HG02759 (cell line): ENCODE measurements at regions not wholly inside any gene's neighbourhood (a gene's known extent, or its start where the extent isn't known, plus 50 kb on each side); places are given as distances from the start of the nearest gene placed in this dataset.
A peak's percentile ranks its signal among the peaks of the same experiment; 100 is the strongest.
"Not testable (repeated sequence)": the region's sequence is repeated elsewhere in the genome, so short reads cannot be mapped to it uniquely, and the experiment has no call there.

ENCODE experiments used
- ATAC-seq: cut with Tn5 transposase; IDR thresholded peaks from one replicate; pipeline ENCODE4 v1.9.1; 2021; ENCODE audit warnings: mild to moderate bottlenecking, moderate library complexity; ENCODE audit not compliant: unreplicated experiment

DNA sequence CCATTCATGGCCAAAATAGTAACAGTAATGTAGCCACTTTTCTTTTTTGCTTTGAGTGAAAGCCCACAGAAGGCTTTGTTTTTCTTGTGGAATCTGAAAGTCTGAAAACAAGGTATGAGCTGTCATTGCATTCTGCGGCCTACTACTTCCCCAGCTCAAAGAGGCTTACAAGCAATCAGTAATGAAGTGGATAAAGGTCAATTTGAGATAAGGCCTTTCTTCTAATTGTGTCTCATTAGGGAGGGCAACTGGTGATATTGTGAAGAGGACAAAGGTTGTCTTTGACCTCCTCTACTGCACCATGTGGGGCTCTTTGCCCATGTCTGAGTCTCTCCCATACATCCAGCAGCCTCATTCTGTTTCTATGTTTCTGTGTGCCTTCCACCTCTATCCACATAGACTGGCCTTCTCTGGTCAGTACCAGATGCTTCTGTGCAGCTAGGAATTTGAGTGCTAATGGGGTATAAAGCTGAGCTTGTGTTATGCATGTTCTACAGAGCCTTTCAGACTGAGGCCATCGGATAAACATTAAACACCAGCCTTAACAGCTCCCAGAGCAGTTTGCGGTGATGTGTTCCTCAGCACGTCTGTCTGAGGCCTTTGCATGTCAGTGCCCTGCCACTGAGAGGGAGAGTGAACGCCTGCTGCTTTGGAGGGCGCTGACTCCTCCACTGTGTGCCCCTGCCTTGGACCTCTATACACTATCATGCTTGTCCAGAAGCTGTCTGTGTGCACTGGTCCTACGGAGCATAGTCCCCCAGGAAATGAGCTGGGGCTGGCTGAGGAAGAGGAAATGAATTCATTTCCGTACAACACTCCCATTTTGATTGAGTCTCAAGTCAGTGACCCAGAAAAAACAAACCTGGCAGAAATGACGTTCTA is 80.2 kb downstream of the SH2D1A start:
- no peak for ATAC-seq

- no peak for ATAC-seq
Measured at GRCh38 chrX:124433186-124433585, 86.8 kb downstream of the SH2D1A start.

DNA sequence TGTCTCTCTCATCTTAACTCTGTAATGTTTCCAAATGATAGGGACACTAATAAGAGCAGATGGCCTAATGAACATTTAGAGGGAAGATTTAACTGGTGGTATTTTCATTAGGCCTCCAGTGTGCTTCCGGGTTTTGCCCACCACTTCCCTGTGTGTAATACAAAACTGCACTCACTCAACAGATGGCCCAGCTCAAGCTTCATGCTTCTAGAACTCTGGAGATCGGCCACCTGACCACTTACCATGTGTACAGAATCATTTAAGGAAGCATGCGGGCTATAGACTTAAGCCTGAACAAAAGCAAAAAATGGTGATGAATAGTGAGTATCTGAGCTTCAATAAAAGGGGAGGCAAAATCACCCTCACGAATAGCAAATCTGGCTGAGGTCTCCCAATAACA is 89.3 kb downstream of the SH2D1A start:
- ATAC-seq: no peak

- ATAC-seq: no peak
Measured at GRCh38 chrX:124440695-124441094, 94.3 kb downstream of the SH2D1A start.

DNA sequence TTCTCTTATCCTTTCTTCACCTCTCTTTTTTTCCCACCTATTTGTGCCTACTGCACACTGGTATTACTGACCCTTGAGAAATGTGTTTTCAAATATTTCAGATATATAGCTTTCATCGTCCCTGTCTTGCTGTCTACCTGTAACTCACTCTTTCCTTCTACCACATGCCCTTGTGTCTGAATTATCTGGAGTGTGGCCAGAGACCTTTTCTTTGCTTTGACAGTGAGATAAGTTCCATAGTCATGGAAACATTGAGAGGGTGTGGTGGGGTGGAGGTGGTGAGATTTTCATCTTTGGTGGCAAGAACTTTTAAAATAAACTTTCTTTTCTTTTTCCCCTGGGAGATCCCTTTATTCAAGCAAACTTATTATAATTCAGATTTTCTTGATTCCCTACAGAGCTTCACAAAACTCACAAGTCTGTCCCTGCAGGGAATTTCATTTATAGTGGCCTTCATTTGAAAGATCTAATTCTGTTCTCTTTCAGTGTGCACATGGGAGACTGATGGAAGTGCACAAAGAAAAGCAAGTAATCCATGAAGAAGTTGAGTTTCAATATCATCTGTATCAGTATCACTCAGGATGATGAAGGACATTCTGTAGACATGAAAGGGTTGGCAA is 95.7 kb downstream of the SH2D1A start:
- ATAC-seq: no peak

- no peak for ATAC-seq
Measured at GRCh38 chrX:124455966-124456365, 109.6 kb downstream of the SH2D1A start.

GRCh38 chrX:124459851-124460250 is 113.5 kb downstream of the SH2D1A start:
- ATAC-seq: not testable (repeated sequence)

DNA sequence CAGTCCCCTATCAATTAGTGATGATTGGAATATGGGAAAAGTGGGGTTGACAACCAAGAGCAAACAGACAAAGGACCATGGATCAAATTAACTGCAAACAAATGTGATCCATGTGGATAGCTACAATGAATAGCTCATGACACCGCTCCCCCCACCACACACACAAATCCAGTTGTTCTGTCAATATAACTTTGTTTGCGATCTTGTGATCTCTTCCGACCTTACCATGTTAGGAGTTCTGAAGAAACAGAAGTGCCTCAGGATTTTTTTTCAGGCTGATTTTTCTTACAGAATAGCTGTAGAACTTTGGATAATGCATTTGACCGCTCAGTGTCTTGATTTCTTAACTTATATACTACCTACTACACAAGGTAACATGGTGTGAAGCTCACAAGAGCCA is 116.6 kb downstream of the SH2D1A start:
- ATAC-seq: no peak

DNA sequence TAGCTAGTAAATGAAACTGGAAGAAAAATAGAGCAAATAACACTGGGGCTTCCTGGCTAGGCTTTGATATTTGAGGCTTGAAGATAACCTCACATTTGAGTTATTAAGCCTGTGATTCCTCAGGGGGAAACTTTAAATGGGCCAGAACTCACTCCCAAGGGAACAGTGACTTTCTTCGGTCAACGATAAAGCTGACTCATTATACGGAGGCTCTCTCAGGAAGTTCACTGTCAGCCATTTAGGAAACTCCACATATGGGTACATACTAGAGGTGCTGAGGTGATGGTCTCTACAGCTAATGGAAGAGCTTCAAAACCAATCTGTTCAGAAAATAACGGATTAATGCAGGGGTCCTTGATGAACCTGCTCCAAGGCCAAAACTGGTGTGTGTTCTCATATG is 120.8 kb downstream of the SH2D1A start:
- no peak for ATAC-seq

GRCh38 chrX:124475358-124475757 is 129.0 kb downstream of the SH2D1A start:
- ATAC-seq: no peak

DNA sequence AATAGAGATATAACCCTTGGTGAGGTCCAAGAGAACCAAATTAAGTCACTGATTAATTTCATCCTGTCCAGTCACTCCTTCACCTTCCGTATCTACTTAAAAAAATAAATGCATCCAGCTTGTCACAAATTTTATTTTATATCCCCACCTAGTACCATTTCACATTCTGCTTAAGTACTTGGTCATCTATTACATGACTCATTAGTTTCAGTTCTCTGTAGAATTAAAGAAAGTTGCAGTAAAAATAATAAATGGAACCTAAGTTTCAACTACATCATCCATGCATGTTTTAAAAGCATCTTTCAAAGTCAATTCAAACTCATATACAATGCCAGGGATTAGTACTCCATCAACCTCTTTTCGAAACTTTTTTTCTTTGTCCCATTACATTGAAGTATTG is 130.2 kb downstream of the SH2D1A start:
- ATAC-seq: peak; percentile 53

- ATAC-seq: no peak
Measured at GRCh38 chrX:124478046-124478445, 131.7 kb downstream of the SH2D1A start.

GRCh38 chrX:124488412-124489161 is 142.2 kb downstream of the SH2D1A start:
- ATAC-seq: peak; percentile 83

DNA sequence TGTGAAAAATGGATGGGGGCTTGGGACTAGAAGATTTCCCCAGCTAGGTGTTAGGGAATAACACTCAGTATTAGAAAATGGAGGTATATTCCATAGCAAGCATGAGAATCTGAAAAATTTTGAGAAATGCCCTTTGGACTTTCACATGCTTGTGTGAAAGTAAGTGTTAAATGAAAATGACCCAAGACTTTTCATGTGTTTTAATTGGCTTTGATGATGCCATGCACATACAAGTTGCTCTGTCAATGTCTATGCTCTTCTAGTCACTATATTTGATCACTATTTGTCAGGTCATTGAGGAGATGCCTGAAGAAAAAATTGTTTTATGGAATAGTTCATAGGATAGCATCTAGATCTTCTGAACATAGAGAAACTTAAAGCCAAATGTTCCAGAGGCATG is 147.6 kb downstream of the SH2D1A start:
- no peak for ATAC-seq

- no peak for ATAC-seq
Measured at GRCh38 chrX:124497386-124497785, 151.0 kb downstream of the SH2D1A start.

DNA sequence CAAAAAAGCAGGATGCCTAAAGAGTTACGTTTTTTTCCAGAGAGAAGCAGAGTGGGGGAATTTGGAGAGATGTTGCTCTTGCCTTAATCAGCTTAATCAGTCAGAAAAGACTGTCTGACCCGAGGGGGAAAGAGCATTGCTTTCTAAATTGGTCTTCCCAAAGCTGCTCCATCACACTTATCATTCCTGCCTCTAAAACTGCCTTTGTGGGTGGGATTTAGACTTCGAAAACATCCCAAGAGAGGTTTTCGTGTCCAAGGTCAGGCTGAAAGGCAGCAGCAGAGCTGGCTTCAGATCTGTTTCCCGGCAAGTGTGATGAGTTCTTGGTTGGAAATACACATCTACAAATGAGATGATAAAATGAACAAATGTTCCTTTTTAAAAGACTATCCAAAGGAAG is 155.2 kb downstream of the SH2D1A start:
- ATAC-seq: no peak

DNA sequence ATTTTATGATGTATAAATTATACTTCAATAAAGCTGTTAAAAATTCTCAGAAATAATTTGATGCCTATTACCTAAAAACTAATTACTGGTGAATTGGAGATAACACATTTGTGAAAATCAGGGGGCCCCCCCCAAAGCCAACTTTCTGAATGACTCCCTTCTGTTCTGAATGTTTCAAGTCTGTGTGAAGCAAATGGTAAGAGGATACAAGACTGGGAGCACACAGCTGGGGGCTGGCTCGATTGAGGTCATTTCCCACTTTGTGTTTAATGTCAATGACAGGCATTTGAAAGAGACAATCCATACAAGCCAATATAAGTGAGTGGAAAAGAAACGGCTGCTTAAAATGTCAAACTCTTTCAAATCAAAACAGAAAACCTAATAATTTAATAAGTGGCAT is 155.8 kb downstream of the SH2D1A start:
- no peak for ATAC-seq

GRCh38 chrX:124502599-124502998 is 156.2 kb downstream of the SH2D1A start:
- ATAC-seq: no peak

- peak; percentile 67 for ATAC-seq
Measured at GRCh38 chrX:124504111-124504983, 158.0 kb downstream of the SH2D1A start.

GRCh38 chrX:124506066-124506465 is 159.7 kb downstream of the SH2D1A start:
- ATAC-seq: no peak

DNA sequence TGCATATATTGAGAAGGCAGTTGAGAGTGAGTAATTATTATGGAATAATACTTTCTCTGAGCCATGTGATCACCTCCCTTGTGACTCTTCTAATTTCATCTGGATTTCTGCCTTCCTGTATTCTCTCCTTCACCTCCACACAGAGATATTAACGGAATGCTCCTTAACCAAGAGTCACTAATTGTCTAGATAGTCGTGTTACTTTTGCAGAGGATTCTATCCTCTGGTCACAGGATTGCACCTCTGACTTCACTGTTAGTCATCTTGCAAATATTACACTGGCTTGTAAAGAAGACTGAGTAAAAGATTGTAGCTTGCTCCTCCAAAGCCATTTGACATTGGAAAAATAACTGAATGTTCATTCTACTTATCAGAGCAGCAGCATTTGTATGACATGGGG is 160.9 kb downstream of the SH2D1A start:
- no peak for ATAC-seq
